ENCODE measurements at regions not wholly inside any gene's neighbourhood (a gene's known extent, or its start where the extent isn't known, plus 50 kb on each side); places are given as distances from the start of the nearest gene placed in this dataset.

- Histone ChIP-seq H3K9ac (ENCODE audit: low read length in 2 of 2) (no peak overlapping the region), H3K4me1 (ENCODE audit: control insufficient read depth, insufficient read depth, low read length) (no peaks in the 10 kb centered on the region)
Observed at GRCh38 chr5:104635227-104635626, 1072.6 kb upstream of the NUDT12 start.

DNA sequence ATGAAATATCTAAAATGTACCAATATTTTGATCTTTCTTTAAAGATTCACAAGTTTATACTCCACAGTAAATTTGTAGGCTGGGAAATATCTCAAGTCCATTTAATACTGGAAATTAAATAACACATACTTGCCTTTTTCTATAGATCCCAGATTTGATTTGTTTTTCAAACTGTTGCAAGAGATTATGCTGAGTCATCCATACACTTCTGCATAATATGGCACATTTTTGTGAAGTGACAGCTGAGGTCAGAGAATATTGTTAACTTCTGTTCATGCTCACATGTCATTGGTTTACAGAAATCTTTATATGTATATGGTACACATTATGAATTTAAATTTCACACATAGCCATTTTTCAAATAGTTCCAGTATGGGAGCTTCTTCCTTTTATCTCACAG, 1066.3 kb upstream of the NUDT12 start:
- no peaks in the 10 kb centered on the region for H3K4me1 ChIP-seq (ENCODE audit: control insufficient read depth, insufficient read depth, low read length)
- no peaks in the 10 kb centered on the region for H3K36me3 ChIP-seq (ENCODE audit: control insufficient read depth in 2 of 2, insufficient read depth in 2 of 2, low read length in 2 of 2)
- no peak overlapping the region for H3K9ac ChIP-seq (ENCODE audit: low read length in 2 of 2)
- no peak overlapping the region for H3K27ac ChIP-seq (ENCODE audit: low read length)
- no peaks in the 10 kb centered on the region for H3K27me3 ChIP-seq (ENCODE audit: control insufficient read depth in 1 of 2, insufficient read depth in 2 of 2, low read length in 2 of 2)
- H3K9me3 ChIP-seq (ENCODE audit: control insufficient read depth in 2 of 2, low read length in 2 of 2) = peaks cover 0 to 5% of the 10 kb centered on the region in 2 donors
- H3K4me3 ChIP-seq (ENCODE audit: low read length in 2 of 2) = no peak overlapping the region

More at GRCh38 chr5:104635227-104635626, 1072.6 kb upstream of the NUDT12 start:
- Histone ChIP-seq H3K9me3 (ENCODE audit: control insufficient read depth in 2 of 2, low read length in 2 of 2) (no peaks in the 10 kb centered on the region), H3K4me3 (ENCODE audit: low read length in 2 of 2) (no peak overlapping the region), H3K27ac (ENCODE audit: low read length) (no peak overlapping the region), H3K27me3 (ENCODE audit: control insufficient read depth in 1 of 2, insufficient read depth in 2 of 2, low read length in 2 of 2) (no peaks in the 10 kb centered on the region), H3K36me3 (ENCODE audit: control insufficient read depth in 2 of 2, insufficient read depth in 2 of 2, low read length in 2 of 2) (no peaks in the 10 kb centered on the region)

DNA sequence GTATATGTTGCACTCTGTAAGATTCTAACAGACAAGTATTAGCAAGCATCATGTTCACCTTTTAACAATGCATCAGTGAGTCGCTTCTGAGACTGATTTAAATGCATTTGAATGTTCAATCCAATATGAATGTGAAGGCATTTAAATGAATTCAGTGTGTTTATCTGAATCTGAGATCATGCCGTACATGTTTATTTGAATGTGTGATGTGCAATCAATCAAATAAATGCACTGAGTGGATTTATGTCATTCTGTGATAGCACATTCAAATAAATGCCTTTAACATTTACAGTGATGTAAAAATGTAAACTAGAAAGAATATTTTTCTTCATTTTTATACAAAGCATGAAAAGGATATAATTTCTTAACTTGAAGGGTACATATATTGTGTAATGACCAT, 1063.5 kb upstream of the NUDT12 start:
- H3K9ac ChIP-seq (ENCODE audit: low read length in 2 of 2) = no peak overlapping the region
- no peaks in the 10 kb centered on the region for H3K36me3 ChIP-seq (ENCODE audit: control insufficient read depth in 2 of 2, insufficient read depth in 2 of 2, low read length in 2 of 2)
- H3K27ac ChIP-seq (ENCODE audit: low read length) = no peak overlapping the region
- H3K9me3 ChIP-seq (ENCODE audit: control insufficient read depth in 2 of 2, low read length in 2 of 2) = peaks cover 0 to 5% of the 10 kb centered on the region in 2 donors
- no peaks in the 10 kb centered on the region for H3K4me1 ChIP-seq (ENCODE audit: control insufficient read depth, insufficient read depth, low read length)
- no peaks in the 10 kb centered on the region for H3K27me3 ChIP-seq (ENCODE audit: control insufficient read depth in 1 of 2, insufficient read depth in 2 of 2, low read length in 2 of 2)
- H3K4me3 ChIP-seq (ENCODE audit: low read length in 2 of 2) = no peak overlapping the region

DNA sequence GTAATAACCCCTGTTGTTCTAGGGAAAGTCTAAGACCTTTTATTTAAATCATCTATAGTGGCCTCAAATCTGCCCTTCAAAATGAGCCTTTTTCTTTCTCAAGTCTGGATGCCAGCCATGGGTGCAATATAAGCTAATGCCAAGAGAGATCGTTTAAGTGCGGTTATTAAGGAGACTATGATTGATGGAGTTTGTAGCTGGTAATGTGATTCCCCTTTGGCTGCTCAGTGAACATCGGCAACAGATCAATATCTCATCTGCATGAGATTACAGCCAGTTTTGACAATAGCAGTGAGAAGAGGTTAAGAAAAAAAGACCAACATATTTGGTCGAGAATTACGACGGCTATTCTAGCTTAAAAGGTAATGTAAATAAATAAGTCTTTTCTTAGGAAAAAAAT, 1049.4 kb upstream of the NUDT12 start:
- Histone ChIP-seq H3K4me1 (ENCODE audit: control insufficient read depth, insufficient read depth, low read length) (no peaks in the 10 kb centered on the region), H3K9me3 (ENCODE audit: control insufficient read depth in 2 of 2, low read length in 2 of 2) (no peaks in the 10 kb centered on the region), H3K9ac (ENCODE audit: low read length in 2 of 2) (no peak overlapping the region), H3K27me3 (ENCODE audit: control insufficient read depth in 1 of 2, insufficient read depth in 2 of 2, low read length in 2 of 2) (no peaks in the 10 kb centered on the region), H3K4me3 (ENCODE audit: low read length in 2 of 2) (no peak overlapping the region), H3K27ac (ENCODE audit: low read length) (no peak overlapping the region), H3K36me3 (ENCODE audit: control insufficient read depth in 2 of 2, insufficient read depth in 2 of 2, low read length in 2 of 2) (no peaks in the 10 kb centered on the region)

DNA sequence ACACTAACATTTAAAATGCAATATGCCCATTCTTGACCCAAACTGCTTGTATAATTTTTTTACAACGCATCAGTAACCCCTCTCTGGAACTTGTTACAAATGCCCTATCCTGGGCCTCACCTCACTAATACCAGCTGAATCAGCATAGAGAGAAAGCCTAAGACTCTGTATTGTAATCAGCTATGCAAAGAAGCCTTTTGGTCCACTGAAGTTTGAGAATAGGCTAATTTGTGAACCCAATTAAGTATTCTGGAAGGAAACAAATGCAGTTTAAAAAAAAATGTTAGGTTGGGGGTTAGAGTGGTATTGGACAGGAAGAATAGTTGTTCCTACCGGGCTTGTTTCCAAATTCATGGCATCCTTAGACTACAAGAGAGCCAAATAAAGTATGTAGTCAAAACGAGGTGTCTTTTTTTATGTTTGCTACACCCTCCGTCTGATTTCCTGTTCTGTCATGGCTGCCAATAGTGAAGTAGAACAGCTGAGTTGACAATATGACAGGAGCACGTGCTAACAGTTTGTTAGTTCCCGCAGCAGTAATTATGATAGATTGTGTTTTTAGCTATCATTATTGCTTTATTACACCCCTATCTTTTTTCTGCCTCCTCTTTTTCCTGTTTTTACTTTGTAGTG, 1048.7 kb upstream of the NUDT12 start:
- no peaks in the 10 kb centered on the region for H3K27me3 ChIP-seq (ENCODE audit: control insufficient read depth in 1 of 2, insufficient read depth in 2 of 2, low read length in 2 of 2)
- H3K9ac ChIP-seq (ENCODE audit: low read length in 2 of 2) = no peak overlapping the region
- no peaks in the 10 kb centered on the region for H3K9me3 ChIP-seq (ENCODE audit: control insufficient read depth in 2 of 2, low read length in 2 of 2)
- no peaks in the 10 kb centered on the region for H3K4me1 ChIP-seq (ENCODE audit: control insufficient read depth, insufficient read depth, low read length)
- H3K4me3 ChIP-seq (ENCODE audit: low read length in 2 of 2) = no peak overlapping the region
- no peak overlapping the region for H3K27ac ChIP-seq (ENCODE audit: low read length)
- H3K36me3 ChIP-seq (ENCODE audit: control insufficient read depth in 2 of 2, insufficient read depth in 2 of 2, low read length in 2 of 2) = no peaks in the 10 kb centered on the region

- H3K9me3 ChIP-seq (ENCODE audit: control insufficient read depth in 2 of 2, low read length in 2 of 2) = peaks cover 0 to 3% of the 10 kb centered on the region in 2 donors
- H3K27ac ChIP-seq (ENCODE audit: low read length) = no peak overlapping the region
Observed at GRCh38 chr5:104606258-104606829, 1043.8 kb upstream of the NUDT12 start.

GRCh38 chr5:104599726-104600125, 1037.1 kb upstream of the NUDT12 start:
- Histone ChIP-seq H3K9ac (ENCODE audit: low read length in 2 of 2) (no peak overlapping the region), H3K9me3 (ENCODE audit: control insufficient read depth in 2 of 2, low read length in 2 of 2) (peaks cover 3 to 7% of the 10 kb centered on the region in 2 donors), H3K4me1 (ENCODE audit: control insufficient read depth, insufficient read depth, low read length) (no peaks in the 10 kb centered on the region), H3K27me3 (ENCODE audit: control insufficient read depth in 1 of 2, insufficient read depth in 2 of 2, low read length in 2 of 2) (no peaks in the 10 kb centered on the region), H3K4me3 (ENCODE audit: low read length in 2 of 2) (no peak overlapping the region), H3K36me3 (ENCODE audit: control insufficient read depth in 2 of 2, insufficient read depth in 2 of 2, low read length in 2 of 2) (no peaks in the 10 kb centered on the region), H3K27ac (ENCODE audit: low read length) (no peak overlapping the region)

More at GRCh38 chr5:104606258-104606829, 1043.8 kb upstream of the NUDT12 start:
- Histone ChIP-seq H3K4me3 (ENCODE audit: low read length in 2 of 2) (no peak overlapping the region), H3K4me1 (ENCODE audit: control insufficient read depth, insufficient read depth, low read length) (no peaks in the 10 kb centered on the region), H3K9ac (ENCODE audit: low read length in 2 of 2) (no peak overlapping the region), H3K27me3 (ENCODE audit: control insufficient read depth in 1 of 2, insufficient read depth in 2 of 2, low read length in 2 of 2) (no peaks in the 10 kb centered on the region), H3K36me3 (ENCODE audit: control insufficient read depth in 2 of 2, insufficient read depth in 2 of 2, low read length in 2 of 2) (no peaks in the 10 kb centered on the region)

- Histone ChIP-seq H3K4me1 (ENCODE audit: control insufficient read depth, insufficient read depth, low read length) (no peaks in the 10 kb centered on the region), H3K27ac (ENCODE audit: low read length) (no peak overlapping the region), H3K27me3 (ENCODE audit: control insufficient read depth in 1 of 2, insufficient read depth in 2 of 2, low read length in 2 of 2) (no peaks in the 10 kb centered on the region), H3K9me3 (ENCODE audit: control insufficient read depth in 2 of 2, low read length in 2 of 2) (peaks cover 3 to 7% of the 10 kb centered on the region in 2 donors), H3K36me3 (ENCODE audit: control insufficient read depth in 2 of 2, insufficient read depth in 2 of 2, low read length in 2 of 2) (no peaks in the 10 kb centered on the region), H3K9ac (ENCODE audit: low read length in 2 of 2) (no peak overlapping the region), H3K4me3 (ENCODE audit: low read length in 2 of 2) (no peak overlapping the region)
Observed at GRCh38 chr5:104598285-104598684, 1035.7 kb upstream of the NUDT12 start.

GRCh38 chr5:104594850-104595249, 1032.3 kb upstream of the NUDT12 start:
- H3K4me3 ChIP-seq (ENCODE audit: low read length in 2 of 2) = no peak overlapping the region
- H3K27ac ChIP-seq (ENCODE audit: low read length) = no peak overlapping the region
- H3K4me1 ChIP-seq (ENCODE audit: control insufficient read depth, insufficient read depth, low read length) = no peaks in the 10 kb centered on the region
- H3K9ac ChIP-seq (ENCODE audit: low read length in 2 of 2) = no peak overlapping the region
- H3K36me3 ChIP-seq (ENCODE audit: control insufficient read depth in 2 of 2, insufficient read depth in 2 of 2, low read length in 2 of 2) = no peaks in the 10 kb centered on the region
- no peaks in the 10 kb centered on the region for H3K27me3 ChIP-seq (ENCODE audit: control insufficient read depth in 1 of 2, insufficient read depth in 2 of 2, low read length in 2 of 2)
- peaks cover 0 to 7% of the 10 kb centered on the region in 2 donors for H3K9me3 ChIP-seq (ENCODE audit: control insufficient read depth in 2 of 2, low read length in 2 of 2)

- Histone ChIP-seq H3K9ac (ENCODE audit: low read length in 2 of 2) (no peak overlapping the region), H3K4me3 (ENCODE audit: low read length in 2 of 2) (no peak overlapping the region), H3K4me1 (ENCODE audit: control insufficient read depth, insufficient read depth, low read length) (no peaks in the 10 kb centered on the region)
Observed at GRCh38 chr5:104576677-104577076, 1014.1 kb upstream of the NUDT12 start.

GRCh38 chr5:104573949-104574709, 1011.5 kb upstream of the NUDT12 start:
- no peaks in the 10 kb centered on the region for H3K36me3 ChIP-seq (ENCODE audit: control insufficient read depth in 2 of 2, insufficient read depth in 2 of 2, low read length in 2 of 2)
- H3K9me3 ChIP-seq (ENCODE audit: control insufficient read depth in 2 of 2, low read length in 2 of 2) = no peaks in the 10 kb centered on the region
- no peak overlapping the region for H3K4me3 ChIP-seq (ENCODE audit: low read length in 2 of 2)
- no peak overlapping the region for H3K9ac ChIP-seq (ENCODE audit: low read length in 2 of 2)
- no peaks in the 10 kb centered on the region for H3K27me3 ChIP-seq (ENCODE audit: control insufficient read depth in 1 of 2, insufficient read depth in 2 of 2, low read length in 2 of 2)
- H3K27ac ChIP-seq (ENCODE audit: low read length) = no peak overlapping the region
- no peaks in the 10 kb centered on the region for H3K4me1 ChIP-seq (ENCODE audit: control insufficient read depth, insufficient read depth, low read length)

More at GRCh38 chr5:104576677-104577076, 1014.1 kb upstream of the NUDT12 start:
- no peaks in the 10 kb centered on the region for H3K9me3 ChIP-seq (ENCODE audit: control insufficient read depth in 2 of 2, low read length in 2 of 2)
- no peaks in the 10 kb centered on the region for H3K27me3 ChIP-seq (ENCODE audit: control insufficient read depth in 1 of 2, insufficient read depth in 2 of 2, low read length in 2 of 2)
- H3K27ac ChIP-seq (ENCODE audit: low read length) = no peak overlapping the region
- no peaks in the 10 kb centered on the region for H3K36me3 ChIP-seq (ENCODE audit: control insufficient read depth in 2 of 2, insufficient read depth in 2 of 2, low read length in 2 of 2)
